ENCODE measurements at regions not wholly inside any gene's neighbourhood (a gene's known extent, or its start where the extent isn't known, plus 50 kb on each side); places are given as distances from the start of the nearest gene placed in this dataset.

GRCh38 chr17:77716289-77716926, 242.1 kb upstream of the TNRC6C start:
- CTCF ChIA-PET (ENCODE audit: partially characterized antibody), result no interaction called here

More at GRCh38 chr17:77716289-77716926, 242.1 kb upstream of the TNRC6C start:
- POLR2A ChIA-PET (ENCODE audit: partially characterized antibody), result interaction anchor here (0.7 kb wide), 1 partner anchor 53 kb away, joined by 4 read pairs; no protein-coding TSS in a partner anchor
- no peak overlapping the region for H3K9ac ChIP-seq (replicated peaks in 1 of 4; ENCODE audit: extremely low read depth in 1 of 4, low read depth in 3 of 4, low read length in 3 of 4)
- H3K56ac ChIP-seq (replicated peaks; ENCODE audit: insufficient read length, low read depth, low read length), result no peak overlapping the region
- H3K36me3 ChIP-seq (ENCODE audit: control insufficient read depth in 2 of 4, insufficient read depth in 4 of 4, low read length in 3 of 4), result no peaks in the 10 kb centered on the region
- no peak for FAIRE-seq
- no peak overlapping the region for H4K5ac ChIP-seq (ENCODE audit: insufficient read length, low read depth, low read length)
- no peaks in the 10 kb centered on the region for H3K79me2 ChIP-seq (ENCODE audit: control insufficient read depth in 1 of 2, insufficient read depth in 2 of 2, low read length in 2 of 2)
- WGBS, 2 experiments (ENCODE audit: extremely low coverage in 1 of 2, insufficient coverage in 1 of 2, insufficient read length in 1 of 2, insufficient replicate concordance in 2 of 2, low coverage in 1 of 2, low lambda C conversion rate in 2 of 2, missing lambda C conversion rate in 1 of 2), result 76% methylated on average over 1 of the region's 1 CpG; no CpG with 5 or more reads in 1 of the 2 experiments
- H3K14ac ChIP-seq (ENCODE audit: insufficient read length), result no peak overlapping the region
- H3K27ac ChIP-seq (ENCODE audit: low read depth, low read length), result no peak overlapping the region
- no peak overlapping the region for H2BK15ac ChIP-seq (ENCODE audit: low read length)
- H2BK5ac ChIP-seq (ENCODE audit: low read depth, low read length), result no peak overlapping the region
- H2BK12ac ChIP-seq (ENCODE audit: low read depth, low read length), result no peak overlapping the region
- no peaks in the 10 kb centered on the region for H3K79me1 ChIP-seq (ENCODE audit: low read depth, low read length)
- peaks cover 0 to 8% of the 10 kb centered on the region in 2 experiments for H4K20me1 ChIP-seq (replicated peaks in 1 of 2; ENCODE audit: control insufficient read depth in 1 of 2, insufficient read depth in 2 of 2, low read length in 2 of 2)
- no peak for DNase-seq (ENCODE audit: low read depth in 1 of 2, low spot score in 2 of 2)
- H3K4me2 ChIP-seq (ENCODE audit: insufficient read depth in 1 of 2, low read depth in 2 of 2, low read length in 2 of 2), result no peak overlapping the region
- no peak overlapping the region for H3K18ac ChIP-seq (ENCODE audit: extremely low read depth, low read length)
- no peak overlapping the region for H2AFZ ChIP-seq (ENCODE audit: low read length)
- H2AK5ac ChIP-seq (ENCODE audit: low read depth, low read length), result no peak overlapping the region
- H3K23ac ChIP-seq (ENCODE audit: insufficient read length), result no peak overlapping the region
- TF ChIP-seq CREB1 (IDR thresholded peaks at IDR 0.05) (no peak), CEBPB (IDR thresholded peaks at IDR 0.05; ENCODE audit: low read depth, low read length) (peak; percentile 90), TEAD4 (IDR thresholded peaks at IDR 0.05; ENCODE audit: low read depth, low read length) (peak; percentile 22; the same call in 1 of the 2 replicates), NANOG (IDR thresholded peaks at IDR 0.05; ENCODE audit: insufficient read depth, low read depth, low read length, poor library complexity, severe bottlenecking) (peak; percentile 11), JUND (IDR thresholded peaks at IDR 0.05; ENCODE audit: low read length) (peak; percentile 61)
- H3K4ac ChIP-seq (replicated peaks; ENCODE audit: insufficient read length, low read depth, low read length), result no peak overlapping the region
- peaks cover 3% of the 10 kb centered on the region for H3K23me2 ChIP-seq (ENCODE audit: low read depth, low read length)
- no peak overlapping the region for H4K8ac ChIP-seq (ENCODE audit: extremely low read depth, insufficient read depth, low read length)
- H2BK20ac ChIP-seq (ENCODE audit: low read length), result no peak overlapping the region
- no peak overlapping the region for H3K4me3 ChIP-seq (ENCODE audit: extremely low read depth in 1 of 4, insufficient read depth in 2 of 4, low read depth in 3 of 4, low read length in 4 of 4)
- H3K9me3 ChIP-seq (ENCODE audit: insufficient read depth in 2 of 2, low read depth in 1 of 2, low read length in 1 of 2), result peaks cover 3 to 8% of the 10 kb centered on the region in 2 experiments; a peak in 2 of 4 replicates
- no peak overlapping the region for H4K91ac ChIP-seq (replicated peaks; ENCODE audit: insufficient read length, low read length)
- no peaks in the 10 kb centered on the region; a peak in 2 of 7 replicates for H3K27me3 ChIP-seq (replicated peaks in 1 of 4; ENCODE audit: control insufficient read depth in 3 of 4, extremely low read depth in 1 of 4, insufficient read depth in 3 of 4, low read length in 3 of 4)
- H3K4me1 ChIP-seq (replicated peaks in 1 of 4; ENCODE audit: control insufficient read depth in 3 of 4, insufficient read depth in 4 of 4, low read length in 3 of 4), result peaks cover 0 to 2% (median 0%) of the 10 kb centered on the region in 4 experiments; a peak in 2 of 7 replicates
- H2BK120ac ChIP-seq (replicated peaks; ENCODE audit: low read depth, low read length), result no peak overlapping the region
